Body of pancreas (tissue), 4 donors: ENCODE measurements at regions not wholly inside any gene's neighbourhood (a gene's known extent, or its start where the extent isn't known, plus 50 kb on each side); places are given as distances from the start of the nearest gene placed in this dataset.
A peak's percentile ranks its signal among the peaks of the same experiment; 100 is the strongest.

ENCODE experiments used
- ATAC-seq: fragments of 150-250 bp; one replicate; pipeline ENCODE4 v1.9.1; 2016
- DNase-seq, 4 donors: peaks; one replicate each; pipeline ENCODE4 v3.0.0-alpha.2; 2019
- H3K27ac ChIP-seq, 4 donors: fragments of 200-600 bp; sonication (generic); 1 replicate in 3 of 4; 2 replicates in 1 of 4; pipeline versions ENCODE4 v1.5.1 to v1.6.1; 2016 to 2019; ENCODE audit warnings: mild to moderate bottlenecking in 1 of 4, mixed read lengths in 1 of 4, moderate library complexity in 1 of 4
- H3K27me3 ChIP-seq, 2 donors: fragments of 200-600 bp; sonication (generic); one replicate each; pipeline ENCODE4 v1.6.0; 2016; ENCODE audit warnings: mild to moderate bottlenecking in 1 of 2
- H3K36me3 ChIP-seq, 2 donors: fragments of 200-600 bp; sonication (generic); replicated peaks in 1 of 2; 2 replicates each; pipeline ENCODE4 v1.5.1; 2016; ENCODE audit warnings: low read depth in 2 of 2; ENCODE audit not compliant: insufficient read depth in 1 of 2
- H3K4me1 ChIP-seq: fragments of 200-600 bp; sonication (generic); one replicate; pipeline ENCODE4 v1.6.0; 2016
- H3K4me3 ChIP-seq, 2 donors: fragments of 200-600 bp; sonication (generic); 1 replicate in 1 of 2; 2 replicates in 1 of 2; pipeline ENCODE4 v1.5.1; 2016 to 2019
- H3K9me3 ChIP-seq, 3 donors: fragments of 200-600 bp; sonication (generic); 1 replicate in 2 of 3; 2 replicates in 1 of 3; pipeline ENCODE4 v1.5.1; 2016
- CTCF ChIP-seq, 7 experiments: fragments of 450-650 bp in 4 of 7; fragments of 200-600 bp in 3 of 7; sonication (generic) in 3 of 7; IDR thresholded peaks; one replicate each; pipeline ENCODE4 v1.5.1; 2016 to 2019; ENCODE audit warnings: antibody characterized with exemption in 7 of 7
- POLR2A ChIP-seq, 3 donors: fragments of 450-650 bp; IDR thresholded peaks; one replicate each; pipeline ENCODE4 v1.6.1; 2016; ENCODE audit warnings: antibody characterized with exemption in 3 of 3, mild to moderate bottlenecking in 2 of 3
- WGBS, 2 donors: methylation state at CpG; one replicate each; pipeline ENCODE4 v1.1.5; 2017; 5-methylcytosine and 5-hydroxymethylcytosine counted together
- intact Hi-C: fragments of 100-400 bp; cut with DNase I; formaldehyde crosslinking; loops from one replicate; pipeline ENCODE4 v1.15.1; 2023

DNA sequence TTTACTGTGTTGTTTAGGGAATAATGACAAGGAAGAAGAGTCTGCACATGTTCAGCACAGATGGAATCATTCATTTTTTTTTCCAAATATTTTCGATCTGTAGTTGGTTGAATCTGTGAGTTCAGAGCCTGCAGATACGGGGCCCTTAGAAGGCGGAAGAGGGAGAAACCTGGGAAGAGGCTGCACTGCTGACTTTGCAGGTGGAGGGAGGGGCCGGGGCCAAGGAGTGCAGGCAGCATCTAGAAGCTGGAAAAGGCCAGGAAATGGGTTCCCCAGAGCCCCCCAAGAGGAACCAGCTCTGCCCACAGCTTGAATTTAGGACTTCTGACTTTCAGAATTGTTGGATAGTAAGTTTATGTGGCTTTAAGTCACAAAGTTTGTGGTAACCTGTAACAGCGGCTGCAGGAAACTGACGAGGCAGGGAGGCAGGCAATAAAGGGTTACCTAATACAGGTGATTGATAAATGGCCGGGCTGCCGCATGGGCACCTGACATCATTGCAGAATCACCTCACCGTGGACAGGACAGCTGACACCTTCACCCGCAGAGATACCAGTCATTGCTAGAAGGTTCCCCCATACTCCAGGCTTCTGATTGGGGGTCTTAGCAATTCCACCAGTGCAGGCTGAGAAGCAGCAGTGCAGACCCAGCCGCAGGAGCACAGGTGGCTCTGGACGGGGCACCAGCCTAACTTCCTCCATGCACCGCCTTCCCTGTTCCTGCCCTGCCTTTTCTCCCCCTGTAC lies 181.3 kb downstream of the IRF8 start:
- no peak overlapping the region for H3K27ac ChIP-seq
- intact Hi-C loops, result no loop called here
- DNase-seq, result no peak

DNA sequence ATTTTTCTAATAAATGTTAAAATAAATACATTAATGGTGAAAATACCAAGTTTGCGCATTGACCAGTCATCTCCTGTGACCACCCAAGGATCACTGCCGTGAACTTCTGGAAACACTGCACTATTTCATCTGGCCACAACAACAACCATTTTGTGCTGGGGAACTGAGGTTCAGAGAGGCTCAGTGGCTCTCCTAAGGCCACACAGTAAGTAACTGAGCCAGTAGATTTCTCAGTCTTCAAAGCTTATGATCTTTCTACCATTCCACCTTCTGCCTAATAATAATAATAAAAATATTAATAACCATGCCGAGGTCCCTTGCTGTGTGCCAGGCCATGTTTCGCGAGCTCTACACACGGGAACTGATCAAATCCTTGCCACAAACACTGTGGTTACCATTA lies 182.0 kb downstream of the IRF8 start:
- intact Hi-C loops, result no loop called here
- WGBS, 2 donors, result 82 to 88% methylated on average over 6 of the region's 6 CpGs
- H3K9me3 ChIP-seq, result no peaks in the 10 kb centered on the region
- no peak overlapping the region for H3K27ac ChIP-seq
- no peak overlapping the region for H3K4me3 ChIP-seq
- DNase-seq (no peak), ATAC-seq (no peak)
- H3K4me1 ChIP-seq, result no peaks in the 10 kb centered on the region
- TF ChIP-seq POLR2A (IDR thresholded peaks at IDR 0.05), result no peak
- no peak for TF ChIP-seq CTCF (IDR thresholded peaks at IDR 0.05)
- H3K36me3 ChIP-seq, result no peaks in the 10 kb centered on the region
- H3K27me3 ChIP-seq, result no peaks in the 10 kb centered on the region

More for the DNA sequence above, 181.3 kb downstream of the IRF8 start:
- WGBS, 2 donors, result 34 to 36% methylated on average over 13 of the region's 13 CpGs
- ATAC-seq, result no peak
- no peaks in the 10 kb centered on the region for H3K4me1 ChIP-seq
- no peaks in the 10 kb centered on the region for H3K27me3 ChIP-seq
- no peak overlapping the region for H3K4me3 ChIP-seq
- H3K9me3 ChIP-seq, result no peaks in the 10 kb centered on the region
- no peaks in the 10 kb centered on the region for H3K36me3 ChIP-seq
- TF ChIP-seq CTCF (IDR thresholded peaks at IDR 0.05), result no peak
- TF ChIP-seq POLR2A (IDR thresholded peaks at IDR 0.05), result no peak

DNA sequence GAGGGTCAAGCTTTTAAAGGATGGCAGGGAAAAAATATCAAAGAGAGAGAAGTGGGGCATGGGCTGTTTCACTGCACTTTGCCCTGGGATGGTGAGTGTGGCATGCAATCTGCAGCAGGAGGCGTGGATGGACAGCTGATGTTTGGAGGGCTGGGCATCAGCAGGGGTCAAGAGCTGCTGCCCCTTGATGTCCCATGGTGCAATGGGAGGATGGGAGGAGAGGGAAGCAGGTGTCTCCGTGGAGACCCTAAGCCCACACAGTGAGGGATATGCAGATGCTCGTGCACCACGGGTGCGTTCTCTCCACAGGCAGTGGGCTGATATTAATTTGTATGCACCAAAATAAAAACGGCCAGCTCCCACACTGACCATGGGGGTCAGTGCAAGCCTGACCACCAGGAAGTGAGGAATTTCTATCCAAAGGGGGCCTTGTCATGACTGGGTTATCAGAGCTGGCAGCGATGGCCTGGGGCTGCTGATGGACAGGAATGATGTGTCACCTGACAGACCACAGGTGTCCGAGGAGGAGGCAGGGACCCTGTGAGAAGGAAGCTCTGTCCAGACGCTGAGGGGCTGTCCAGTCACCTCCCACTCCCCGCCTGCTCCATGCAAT lies 183.6 kb downstream of the IRF8 start:
- intact Hi-C loops, result no loop called here
- Histone ChIP-seq H3K9me3 (no peaks in the 10 kb centered on the region), H3K4me3 (no peak overlapping the region), H3K27me3 (no peaks in the 10 kb centered on the region), H3K27ac (no peak overlapping the region), H3K36me3 (no peaks in the 10 kb centered on the region), H3K4me1 (no peaks in the 10 kb centered on the region)
- ATAC-seq (no peak), DNase-seq (no peak)
- TF ChIP-seq POLR2A (IDR thresholded peaks at IDR 0.05) (no peak), CTCF (IDR thresholded peaks at IDR 0.05) (no peak)
- WGBS, 2 donors, result 31 to 35% methylated on average over 10 of the region's 10 CpGs

DNA sequence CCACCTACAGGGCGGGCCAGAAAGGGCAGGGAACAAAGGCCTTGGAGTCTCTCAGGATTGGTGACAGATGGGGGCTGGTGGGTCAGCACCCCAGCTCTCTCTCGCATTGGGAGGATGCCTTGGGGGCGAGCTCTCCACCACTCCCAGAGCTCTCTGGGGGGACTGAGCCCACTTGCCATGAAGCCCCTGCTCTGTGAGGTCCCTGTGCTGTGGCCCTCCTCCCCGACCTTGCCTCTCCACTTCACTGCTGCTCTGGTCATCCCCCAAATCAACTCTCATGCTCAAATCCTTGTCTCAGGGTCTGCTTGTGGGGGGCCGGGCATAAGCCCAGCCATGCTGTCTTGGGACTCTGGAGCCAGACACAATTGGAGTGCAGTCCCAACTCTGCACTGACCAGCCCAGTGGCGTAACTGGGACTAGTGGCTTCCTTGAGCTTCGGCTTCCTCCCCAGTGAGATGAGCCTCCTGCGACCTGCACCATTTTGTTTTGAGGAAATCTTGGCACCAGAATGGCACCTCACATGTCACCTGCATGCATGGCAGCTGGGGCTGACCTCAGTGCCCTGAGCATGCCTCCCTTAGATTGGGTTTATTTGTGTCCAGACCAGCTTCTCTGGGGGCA lies 184.5 kb downstream of the IRF8 start:
- Histone ChIP-seq H3K27ac (no peak overlapping the region), H3K4me1 (no peaks in the 10 kb centered on the region), H3K9me3 (no peaks in the 10 kb centered on the region), H3K4me3 (no peak overlapping the region), H3K27me3 (no peaks in the 10 kb centered on the region), H3K36me3 (no peaks in the 10 kb centered on the region)
- intact Hi-C loops, result no loop called here
- ATAC-seq (no peak), DNase-seq (peak in 1 of 4 donors; percentile 2)
- TF ChIP-seq POLR2A (IDR thresholded peaks at IDR 0.05) (no peak), CTCF (IDR thresholded peaks at IDR 0.05) (no peak)
- 73 to 89% methylated on average over 6 to 8 of the region's 8 CpGs for whole genome bisulfite sequencing, 2 donors
